ENCODE measurements at regions not wholly inside any gene's neighbourhood (a gene's known extent, or its start where the extent isn't known, plus 50 kb on each side); places are given as distances from the start of the nearest gene placed in this dataset.
A peak's percentile ranks its signal among the peaks of the same experiment; 100 is the strongest.

- DNase-seq (ENCODE audit: low spot score), result peak; percentile 19
These were observed 51.7 kb upstream of the RTL1 start for GRCh38 chr14:100955201-100955600.

GRCh38 chr14:100962494-100962893 lies 59.0 kb upstream of the RTL1 start:
- DNase-seq (ENCODE audit: low spot score), result no peak

- no peak for DNase-seq (ENCODE audit: low spot score)
These were observed 61.8 kb upstream of the RTL1 start for GRCh38 chr14:100965296-100965695.

- DNase-seq (ENCODE audit: low spot score), result no peak
These were observed 63.7 kb upstream of the RTL1 start for GRCh38 chr14:100967178-100967577.

GRCh38 chr14:100967930-100968329 lies 64.4 kb upstream of the RTL1 start:
- DNase-seq (ENCODE audit: low spot score), result no peak

GRCh38 chr14:100972118-100972897 lies 68.8 kb upstream of the RTL1 start:
- DNase-seq (ENCODE audit: low spot score), result no peak

- no peak for DNase-seq (ENCODE audit: low spot score)
These were observed 72.1 kb upstream of the RTL1 start for GRCh38 chr14:100975671-100976070.

GRCh38 chr14:100979079-100979478 lies 75.6 kb upstream of the RTL1 start:
- no peak for DNase-seq (ENCODE audit: low spot score)

- DNase-seq (ENCODE audit: low spot score), result no peak
These were observed 76.3 kb upstream of the RTL1 start for GRCh38 chr14:100979780-100980179.

GRCh38 chr14:100980823-100981222 lies 77.3 kb upstream of the RTL1 start:
- no peak for DNase-seq (ENCODE audit: low spot score)

- DNase-seq (ENCODE audit: low spot score), result no peak
These were observed 78.3 kb upstream of the RTL1 start for GRCh38 chr14:100981809-100982208.

- no peak for DNase-seq (ENCODE audit: low spot score)
These were observed 78.8 kb upstream of the RTL1 start for GRCh38 chr14:100982353-100982752.

GRCh38 chr14:100982762-100983161 lies 79.2 kb upstream of the RTL1 start:
- DNase-seq (ENCODE audit: low spot score), result no peak

- no peak for DNase-seq (ENCODE audit: low spot score)
These were observed 80.2 kb upstream of the RTL1 start for GRCh38 chr14:100983710-100984109.

GRCh38 chr14:100988011-100988410 lies 84.5 kb upstream of the RTL1 start:
- no peak for DNase-seq (ENCODE audit: low spot score)

- no peak for DNase-seq (ENCODE audit: low spot score)
These were observed 84.9 kb upstream of the RTL1 start for GRCh38 chr14:100988411-100988900.

- DNase-seq (ENCODE audit: low spot score), result no peak
These were observed 85.4 kb upstream of the RTL1 start for GRCh38 chr14:100988956-100989355.

GRCh38 chr14:100989924-100990323 lies 86.4 kb upstream of the RTL1 start:
- no peak for DNase-seq (ENCODE audit: low spot score)

GRCh38 chr14:100994082-100994481 lies 90.6 kb upstream of the RTL1 start:
- no peak for DNase-seq (ENCODE audit: low spot score)

- DNase-seq (ENCODE audit: low spot score), result no peak
These were observed 91.3 kb upstream of the RTL1 start for GRCh38 chr14:100994756-100995330.

GRCh38 chr14:101000711-101001250 lies 97.3 kb upstream of the RTL1 start:
- no peak for DNase-seq (ENCODE audit: low spot score)

- DNase-seq (ENCODE audit: low spot score), result peak; percentile 45
These were observed 98.0 kb upstream of the RTL1 start for GRCh38 chr14:101001311-101002069.

- DNase-seq (ENCODE audit: low spot score), result no peak
These were observed 99.2 kb upstream of the RTL1 start for GRCh38 chr14:101002738-101003137.

Data from AG08396 (cell line).